ENCODE measurements at regions not wholly inside any gene's neighbourhood (a gene's known extent, or its start where the extent isn't known, plus 50 kb on each side); places are given as distances from the start of the nearest gene placed in this dataset.

GRCh38 chr16:50467559-50467942 is 80.6 kb upstream of the NKD1 start:
- H3K4me3 ChIP-seq = peak overlapping the region; percentile 34 to 41

GRCh38 chr16:50466170-50466569 is 82.0 kb upstream of the NKD1 start:
- Histone ChIP-seq H3K4me3 (no peak overlapping the region), H3K27ac (no peak overlapping the region), H3K4me1 (peaks cover 13% of the 10 kb centered on the region), H3K9me3 (no peaks in the 10 kb centered on the region), H3K27me3 (no peaks in the 10 kb centered on the region), H3K36me3 (no peaks in the 10 kb centered on the region)
- intact Hi-C loops (cut with DNase I) = no loop called here
- DNase-seq (ENCODE audit: extremely low spot score in 2 of 2) = no peak
- TF ChIP-seq POLR2A (IDR thresholded peaks at IDR 0.05) (no peak), POLR2AphosphoS5 (IDR thresholded peaks at IDR 0.05; ENCODE audit: insufficient read depth in 1 of 2, low read depth in 1 of 2) (no peak)
- TF ChIP-seq, protein P1, sequence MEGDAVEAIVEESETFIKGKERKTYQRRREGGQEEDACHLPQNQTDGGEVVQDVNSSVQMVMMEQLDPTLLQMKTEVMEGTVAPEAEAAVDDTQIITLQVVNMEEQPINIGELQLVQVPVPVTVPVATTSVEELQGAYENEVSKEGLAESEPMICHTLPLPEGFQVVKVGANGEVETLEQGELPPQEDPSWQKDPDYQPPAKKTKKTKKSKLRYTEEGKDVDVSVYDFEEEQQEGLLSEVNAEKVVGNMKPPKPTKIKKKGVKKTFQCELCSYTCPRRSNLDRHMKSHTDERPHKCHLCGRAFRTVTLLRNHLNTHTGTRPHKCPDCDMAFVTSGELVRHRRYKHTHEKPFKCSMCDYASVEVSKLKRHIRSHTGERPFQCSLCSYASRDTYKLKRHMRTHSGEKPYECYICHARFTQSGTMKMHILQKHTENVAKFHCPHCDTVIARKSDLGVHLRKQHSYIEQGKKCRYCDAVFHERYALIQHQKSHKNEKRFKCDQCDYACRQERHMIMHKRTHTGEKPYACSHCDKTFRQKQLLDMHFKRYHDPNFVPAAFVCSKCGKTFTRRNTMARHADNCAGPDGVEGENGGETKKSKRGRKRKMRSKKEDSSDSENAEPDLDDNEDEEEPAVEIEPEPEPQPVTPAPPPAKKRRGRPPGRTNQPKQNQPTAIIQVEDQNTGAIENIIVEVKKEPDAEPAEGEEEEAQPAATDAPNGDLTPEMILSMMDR (IDR thresholded peaks at IDR 0.05) = no peak

More at GRCh38 chr16:50467559-50467942, 80.6 kb upstream of the NKD1 start:
- no peak for TF ChIP-seq POLR2AphosphoS5 (IDR thresholded peaks at IDR 0.05; ENCODE audit: insufficient read depth in 1 of 2, low read depth in 1 of 2)
- TF ChIP-seq, protein P1 (IDR thresholded peaks at IDR 0.05) = no peak
- TF ChIP-seq POLR2A (IDR thresholded peaks at IDR 0.05) = no peak
- Histone ChIP-seq H3K9me3 (no peaks in the 10 kb centered on the region), H3K4me1 (peaks cover 13% of the 10 kb centered on the region), H3K27me3 (no peaks in the 10 kb centered on the region), H3K27ac (no peak overlapping the region), H3K36me3 (no peaks in the 10 kb centered on the region)
- DNase-seq (ENCODE audit: extremely low spot score in 2 of 2) = no peak
- intact Hi-C loops (cut with DNase I) = no loop called here

DNA sequence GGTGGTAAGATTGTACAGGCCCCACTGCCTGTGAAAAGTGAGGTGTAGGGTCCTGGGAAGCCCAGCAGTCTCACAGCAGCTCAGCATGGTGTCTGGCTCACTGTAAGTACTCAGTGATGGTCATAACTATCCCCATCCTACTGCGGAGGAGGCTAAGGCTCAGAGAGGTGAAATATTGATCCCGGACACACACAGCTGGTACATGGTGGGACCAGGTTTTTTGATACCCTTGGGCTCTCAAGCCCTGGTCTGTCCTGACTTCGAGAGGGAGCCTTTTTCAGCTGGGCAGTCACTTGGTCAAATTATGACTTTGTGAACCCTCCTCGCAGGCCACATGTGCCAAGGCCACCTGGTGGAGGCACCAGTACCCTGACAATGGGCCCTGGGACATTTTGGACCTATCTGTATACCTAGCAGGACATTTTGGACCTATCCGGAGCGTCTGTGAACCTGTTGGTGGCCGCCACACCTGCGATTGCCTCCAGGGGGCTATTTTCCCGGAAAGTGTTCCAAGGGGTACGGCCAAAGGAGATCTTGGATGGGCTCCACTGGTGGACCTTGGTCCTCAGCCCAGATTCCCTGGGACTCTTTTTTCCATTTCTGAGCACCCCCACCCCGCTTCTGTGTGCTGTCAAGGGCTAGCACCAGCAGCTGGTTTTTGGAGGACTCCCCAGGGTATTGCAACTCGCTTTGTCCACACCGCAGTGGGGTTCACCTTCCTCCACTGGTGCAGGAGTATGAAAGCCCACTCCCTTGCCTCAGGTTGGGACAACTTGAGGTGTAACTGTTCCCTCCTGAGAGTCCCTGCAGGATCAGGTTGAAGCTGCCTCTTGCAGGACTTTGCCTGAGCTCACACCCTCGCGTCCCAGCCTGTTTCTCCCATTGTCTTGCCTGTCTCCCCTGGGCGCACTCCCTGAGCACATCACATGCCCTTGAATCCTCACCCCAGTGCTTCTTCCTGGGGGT is 83.6 kb upstream of the NKD1 start:
- Histone ChIP-seq H3K27ac (no peak overlapping the region), H3K4me1 (peaks cover 13% of the 10 kb centered on the region), H3K27me3 (no peaks in the 10 kb centered on the region), H3K36me3 (no peaks in the 10 kb centered on the region), H3K4me3 (no peak overlapping the region), H3K9me3 (no peaks in the 10 kb centered on the region)
- intact Hi-C loops (cut with DNase I) = no loop called here
- TF ChIP-seq POLR2A (IDR thresholded peaks at IDR 0.05) (no peak), POLR2AphosphoS5 (IDR thresholded peaks at IDR 0.05; ENCODE audit: insufficient read depth in 1 of 2, low read depth in 1 of 2) (no peak)
- TF ChIP-seq, protein P1 (IDR thresholded peaks at IDR 0.05) = no peak
- DNase-seq (ENCODE audit: extremely low spot score in 2 of 2) = no peak

GRCh38 chr16:50463581-50464324 is 84.4 kb upstream of the NKD1 start:
- no peaks in the 10 kb centered on the region for H3K9me3 ChIP-seq
- DNase-seq (ENCODE audit: extremely low spot score in 2 of 2) = no peak
- H3K27me3 ChIP-seq = no peaks in the 10 kb centered on the region
- intact Hi-C loops (cut with DNase I) = no loop called here
- no peaks in the 10 kb centered on the region for H3K36me3 ChIP-seq
- no peak overlapping the region for H3K27ac ChIP-seq
- peaks cover 13% of the 10 kb centered on the region for H3K4me1 ChIP-seq
- no peak for TF ChIP-seq POLR2A (IDR thresholded peaks at IDR 0.05)
- TF ChIP-seq, protein P1 (IDR thresholded peaks at IDR 0.05) = no peak
- no peak for TF ChIP-seq POLR2AphosphoS5 (IDR thresholded peaks at IDR 0.05; ENCODE audit: insufficient read depth in 1 of 2, low read depth in 1 of 2)
- no peak overlapping the region for H3K4me3 ChIP-seq

Measured in vagina (tissue), 2 donors.